ENCODE measurements at regions not wholly inside any gene's neighbourhood (a gene's known extent, or its start where the extent isn't known, plus 50 kb on each side); places are given as distances from the start of the nearest gene placed in this dataset.

- no peaks in the 10 kb centered on the region for H3K27me3 ChIP-seq (ENCODE audit: control insufficient read depth, insufficient read depth)
- no peak overlapping the region for H3K27ac ChIP-seq (ENCODE audit: low read length)
- intact Hi-C loops (cut with DNase I) = no loop called here
- peak overlapping the region; percentile 4 for H3K4me3 ChIP-seq (ENCODE audit: low read length)
- no peaks in the 10 kb centered on the region for H3K4me1 ChIP-seq (ENCODE audit: control insufficient read depth, insufficient read depth, low read length)
- no peaks in the 10 kb centered on the region for H3K9me3 ChIP-seq (ENCODE audit: control insufficient read depth, low read length)
- peak; percentile 66 to 81 for ATAC-seq
- 19% methylated on average over 18 of the region's 18 CpGs for WGBS
- DNase-seq = peak; percentile 78 to 89 (median 85)
These were observed 175.7 kb downstream of the SOCS6 start for GRCh38 chr18:70464343-70465114.

- Histone ChIP-seq H3K4me1 (ENCODE audit: control insufficient read depth, insufficient read depth, low read length) (no peaks in the 10 kb centered on the region), H3K27ac (ENCODE audit: low read length) (no peak overlapping the region), H3K4me3 (ENCODE audit: low read length) (no peak overlapping the region), H3K9me3 (ENCODE audit: control insufficient read depth, low read length) (no peaks in the 10 kb centered on the region), H3K27me3 (ENCODE audit: control insufficient read depth, insufficient read depth) (no peaks in the 10 kb centered on the region)
- no peak for DNase-seq
- WGBS = 84% methylated on average over 6 of the region's 6 CpGs
- intact Hi-C loops (cut with DNase I) = no loop called here
- no peak for ATAC-seq
These were observed 174.2 kb downstream of the SOCS6 start for GRCh38 chr18:70463085-70463484.

GRCh38 chr18:70462078-70462439 lies 173.2 kb downstream of the SOCS6 start:
- 64% methylated on average over 3 of the region's 3 CpGs for WGBS
- no peaks in the 10 kb centered on the region for H3K4me1 ChIP-seq (ENCODE audit: control insufficient read depth, insufficient read depth, low read length)
- intact Hi-C loops (cut with DNase I) = no loop called here
- no peak for ATAC-seq
- no peaks in the 10 kb centered on the region for H3K27me3 ChIP-seq (ENCODE audit: control insufficient read depth, insufficient read depth)
- no peak overlapping the region for H3K27ac ChIP-seq (ENCODE audit: low read length)
- no peak overlapping the region for H3K4me3 ChIP-seq (ENCODE audit: low read length)
- no peaks in the 10 kb centered on the region for H3K9me3 ChIP-seq (ENCODE audit: control insufficient read depth, low read length)
- DNase-seq = no peak

- WGBS = 83% methylated on average over 11 of the region's 11 CpGs
These were observed 172.7 kb downstream of the SOCS6 start for GRCh38 chr18:70461323-70462077.

GRCh38 chr18:70459731-70460130 lies 170.9 kb downstream of the SOCS6 start:
- intact Hi-C loops (cut with DNase I) = no loop called here
- DNase-seq (no peak), ATAC-seq (no peak)
- no peak overlapping the region for H3K4me3 ChIP-seq (ENCODE audit: low read length)
- no peaks in the 10 kb centered on the region for H3K27me3 ChIP-seq (ENCODE audit: control insufficient read depth, insufficient read depth)
- no peaks in the 10 kb centered on the region for H3K4me1 ChIP-seq (ENCODE audit: control insufficient read depth, insufficient read depth, low read length)
- H3K9me3 ChIP-seq (ENCODE audit: control insufficient read depth, low read length) = no peaks in the 10 kb centered on the region
- H3K27ac ChIP-seq (ENCODE audit: low read length) = no peak overlapping the region
- WGBS = 63% methylated on average over 5 of the region's 5 CpGs

More at GRCh38 chr18:70461323-70462077, 172.7 kb downstream of the SOCS6 start:
- Histone ChIP-seq H3K27ac (ENCODE audit: low read length) (no peak overlapping the region), H3K27me3 (ENCODE audit: control insufficient read depth, insufficient read depth) (no peaks in the 10 kb centered on the region), H3K4me3 (ENCODE audit: low read length) (no peak overlapping the region), H3K9me3 (ENCODE audit: control insufficient read depth, low read length) (no peaks in the 10 kb centered on the region), H3K4me1 (ENCODE audit: control insufficient read depth, insufficient read depth, low read length) (no peaks in the 10 kb centered on the region)
- DNase-seq = no peak
- intact Hi-C loops (cut with DNase I) = no loop called here
- ATAC-seq = no peak

GRCh38 chr18:70459251-70459650 lies 170.4 kb downstream of the SOCS6 start:
- no peak overlapping the region for H3K4me3 ChIP-seq (ENCODE audit: low read length)
- no peaks in the 10 kb centered on the region for H3K4me1 ChIP-seq (ENCODE audit: control insufficient read depth, insufficient read depth, low read length)
- no peak overlapping the region for H3K27ac ChIP-seq (ENCODE audit: low read length)
- H3K9me3 ChIP-seq (ENCODE audit: control insufficient read depth, low read length) = no peaks in the 10 kb centered on the region
- WGBS = 77% methylated on average over 4 of the region's 4 CpGs
- ATAC-seq (no peak), DNase-seq (no peak)
- intact Hi-C loops (cut with DNase I) = no loop called here
- H3K27me3 ChIP-seq (ENCODE audit: control insufficient read depth, insufficient read depth) = no peaks in the 10 kb centered on the region

- Histone ChIP-seq H3K4me1 (ENCODE audit: control insufficient read depth, insufficient read depth, low read length) (no peaks in the 10 kb centered on the region), H3K4me3 (ENCODE audit: low read length) (no peak overlapping the region), H3K27ac (ENCODE audit: low read length) (no peak overlapping the region), H3K9me3 (ENCODE audit: control insufficient read depth, low read length) (no peaks in the 10 kb centered on the region), H3K27me3 (ENCODE audit: control insufficient read depth, insufficient read depth) (no peaks in the 10 kb centered on the region)
- no peak for DNase-seq
- intact Hi-C loops (cut with DNase I) = no loop called here
- WGBS = 85% methylated on average over 3 of the region's 3 CpGs
- ATAC-seq = no peak
These were observed 168.9 kb downstream of the SOCS6 start for GRCh38 chr18:70457788-70458187.

- 46% methylated on average over 3 of the region's 3 CpGs for WGBS
- ATAC-seq (no peak), DNase-seq (no peak)
- Histone ChIP-seq H3K27ac (ENCODE audit: low read length) (no peak overlapping the region), H3K4me3 (ENCODE audit: low read length) (no peak overlapping the region), H3K9me3 (ENCODE audit: control insufficient read depth, low read length) (no peaks in the 10 kb centered on the region), H3K27me3 (ENCODE audit: control insufficient read depth, insufficient read depth) (no peaks in the 10 kb centered on the region), H3K4me1 (ENCODE audit: control insufficient read depth, insufficient read depth, low read length) (no peaks in the 10 kb centered on the region)
- intact Hi-C loops (cut with DNase I) = no loop called here
These were observed 168.4 kb downstream of the SOCS6 start for GRCh38 chr18:70457223-70457622.

GRCh38 chr18:70456376-70456775 lies 167.5 kb downstream of the SOCS6 start:
- Histone ChIP-seq H3K27me3 (ENCODE audit: control insufficient read depth, insufficient read depth) (no peaks in the 10 kb centered on the region), H3K4me3 (ENCODE audit: low read length) (no peak overlapping the region), H3K9me3 (ENCODE audit: control insufficient read depth, low read length) (no peaks in the 10 kb centered on the region), H3K4me1 (ENCODE audit: control insufficient read depth, insufficient read depth, low read length) (no peaks in the 10 kb centered on the region), H3K27ac (ENCODE audit: low read length) (no peak overlapping the region)
- DNase-seq = no peak
- no peak for ATAC-seq
- intact Hi-C loops (cut with DNase I) = no loop called here
- WGBS = 85% methylated on average over 6 of the region's 6 CpGs

- ATAC-seq (no peak), DNase-seq (no peak)
- H3K27me3 ChIP-seq (ENCODE audit: control insufficient read depth, insufficient read depth) = no peaks in the 10 kb centered on the region
- H3K4me1 ChIP-seq (ENCODE audit: control insufficient read depth, insufficient read depth, low read length) = no peaks in the 10 kb centered on the region
- H3K9me3 ChIP-seq (ENCODE audit: control insufficient read depth, low read length) = no peaks in the 10 kb centered on the region
- 81% methylated on average over 2 of the region's 2 CpGs for WGBS
- intact Hi-C loops (cut with DNase I) = no loop called here
- no peak overlapping the region for H3K27ac ChIP-seq (ENCODE audit: low read length)
- no peak overlapping the region for H3K4me3 ChIP-seq (ENCODE audit: low read length)
These were observed 166.9 kb downstream of the SOCS6 start for GRCh38 chr18:70455731-70456130.

GRCh38 chr18:70454704-70455322 lies 166.0 kb downstream of the SOCS6 start:
- H3K27me3 ChIP-seq (ENCODE audit: control insufficient read depth, insufficient read depth) = no peaks in the 10 kb centered on the region
- ATAC-seq (no peak), DNase-seq (no peak)
- 36% methylated on average over 5 of the region's 5 CpGs for WGBS
- no peak overlapping the region for H3K4me3 ChIP-seq (ENCODE audit: low read length)
- H3K4me1 ChIP-seq (ENCODE audit: control insufficient read depth, insufficient read depth, low read length) = no peaks in the 10 kb centered on the region
- intact Hi-C loops (cut with DNase I) = loop anchor here in 1 of 4 donors (5.0 kb wide), 1 partner anchor 258 kb away; no protein-coding TSS in a partner anchor
- H3K27ac ChIP-seq (ENCODE audit: low read length) = no peak overlapping the region
- no peaks in the 10 kb centered on the region for H3K9me3 ChIP-seq (ENCODE audit: control insufficient read depth, low read length)

Measured in right cardiac atrium (tissue), 5 donors.